Testis (tissue), 2 donors: ENCODE measurements at regions not wholly inside any gene's neighbourhood (a gene's known extent, or its start where the extent isn't known, plus 50 kb on each side); places are given as distances from the start of the nearest gene placed in this dataset.

Experiments used
- DNase-seq: peaks from one replicate; pipeline ENCODE4 v3.0.0-alpha.2; 2019
- H3K27ac ChIP-seq, 2 donors: fragments of 200-600 bp; sonication (generic); one replicate each; pipeline ENCODE4 v1.5.1; 2019
- H3K27me3 ChIP-seq: fragments of 200-600 bp; sonication (generic); one replicate; pipeline ENCODE4 v1.5.1; 2019
- H3K36me3 ChIP-seq: fragments of 200-600 bp; sonication (generic); one replicate; pipeline ENCODE4 v1.5.1; 2017; ENCODE audit warnings: low read depth; ENCODE audit errors: missing control alignments
- H3K4me1 ChIP-seq: fragments of 200-600 bp; sonication (generic); one replicate; pipeline ENCODE4 v1.5.1; 2019
- H3K4me3 ChIP-seq, 2 donors: fragments of 200-600 bp; sonication (generic); one replicate each; pipeline ENCODE4 v1.5.1; 2017 to 2019
- H3K9me3 ChIP-seq: fragments of 200-600 bp; sonication (generic); one replicate; pipeline ENCODE4 v1.5.1; 2017
- CTCF ChIP-seq, 3 experiments: fragments of 450-650 bp in 2 of 3; fragments of 200-600 bp in 1 of 3; sonication (generic) in 1 of 3; IDR thresholded peaks; one replicate each; pipeline ENCODE4 v1.5.1; 2016 to 2019; ENCODE audit warnings: antibody characterized with exemption in 3 of 3, mild to moderate bottlenecking in 2 of 3, moderate library complexity in 1 of 3
- POLR2A ChIP-seq: fragments of 450-650 bp; IDR thresholded peaks from one replicate; pipeline ENCODE4 v1.6.1; 2017; ENCODE audit warnings: antibody characterized with exemption, mild to moderate bottlenecking, moderate library complexity
- WGBS, 2 donors: methylation state at CpG; one replicate each; pipeline ENCODE4 v1.1.5; 2018; 5-methylcytosine and 5-hydroxymethylcytosine counted together
- intact Hi-C: fragments of 100-400 bp; cut with DNase I; formaldehyde crosslinking; loops from one replicate; pipeline ENCODE4 v1.15.1; 2023; ENCODE audit warnings: low total_unique reads

GRCh38 chr1:199859491-199859933, 168.0 kb upstream of the NR5A2 start:
- H3K36me3 ChIP-seq, result no peaks in the 10 kb centered on the region
- H3K4me3 ChIP-seq, result no peak overlapping the region
- no peak overlapping the region for H3K27ac ChIP-seq
- no peak for DNase-seq
- H3K9me3 ChIP-seq, result no peaks in the 10 kb centered on the region
- H3K4me1 ChIP-seq, result no peaks in the 10 kb centered on the region
- TF ChIP-seq CTCF (IDR thresholded peaks at IDR 0.05), result no peak
- TF ChIP-seq POLR2A, result no peak
- 56 to 68% methylated on average over 3 of the region's 3 CpGs for WGBS, 2 donors
- intact Hi-C loops, result no loop called here
- no peaks in the 10 kb centered on the region for H3K27me3 ChIP-seq

GRCh38 chr1:199861020-199861795, 166.3 kb upstream of the NR5A2 start:
- WGBS, 2 donors, result 85 to 91% methylated on average over 3 of the region's 3 CpGs
- Histone ChIP-seq H3K4me1 (no peaks in the 10 kb centered on the region), H3K36me3 (no peaks in the 10 kb centered on the region), H3K27ac (no peak overlapping the region), H3K9me3 (no peaks in the 10 kb centered on the region), H3K4me3 (no peak overlapping the region), H3K27me3 (no peaks in the 10 kb centered on the region)
- TF ChIP-seq CTCF (IDR thresholded peaks at IDR 0.05) (no peak), POLR2A (no peak)
- intact Hi-C loops, result no loop called here
- DNase-seq, result no peak

- H3K4me3 ChIP-seq, result no peak overlapping the region
- no peaks in the 10 kb centered on the region for H3K4me1 ChIP-seq
- TF ChIP-seq CTCF (IDR thresholded peaks at IDR 0.05) (no peak), POLR2A (no peak)
- no peak for DNase-seq
- no peaks in the 10 kb centered on the region for H3K36me3 ChIP-seq
- 58 to 71% methylated on average over 2 of the region's 2 CpGs for WGBS, 2 donors
- no peaks in the 10 kb centered on the region for H3K9me3 ChIP-seq
- no peaks in the 10 kb centered on the region for H3K27me3 ChIP-seq
- no peak overlapping the region for H3K27ac ChIP-seq
- intact Hi-C loops, result no loop called here
Measured at GRCh38 chr1:199862047-199862446, 165.5 kb upstream of the NR5A2 start.

- DNase-seq, result no peak
- Histone ChIP-seq H3K4me1 (no peaks in the 10 kb centered on the region), H3K9me3 (no peaks in the 10 kb centered on the region), H3K36me3 (no peaks in the 10 kb centered on the region), H3K27me3 (no peaks in the 10 kb centered on the region), H3K4me3 (no peak overlapping the region), H3K27ac (no peak overlapping the region)
- intact Hi-C loops, result no loop called here
- WGBS, 2 donors, result 61 to 64% methylated on average over 5 of the region's 5 CpGs
- TF ChIP-seq POLR2A, result no peak
- no peak for TF ChIP-seq CTCF (IDR thresholded peaks at IDR 0.05)
Measured at GRCh38 chr1:199866210-199866617, 161.3 kb upstream of the NR5A2 start.

- H3K27ac ChIP-seq, result no peak overlapping the region
Measured at GRCh38 chr1:199867601-199868000, 159.9 kb upstream of the NR5A2 start.

More at GRCh38 chr1:199867601-199868000, 159.9 kb upstream of the NR5A2 start:
- no peak for TF ChIP-seq POLR2A
- H3K36me3 ChIP-seq, result no peaks in the 10 kb centered on the region
- intact Hi-C loops, result no loop called here
- DNase-seq, result no peak
- H3K27me3 ChIP-seq, result no peaks in the 10 kb centered on the region
- 76 to 84% methylated on average over 3 of the region's 3 CpGs for WGBS, 2 donors
- no peak overlapping the region for H3K4me3 ChIP-seq
- no peaks in the 10 kb centered on the region for H3K9me3 ChIP-seq
- no peaks in the 10 kb centered on the region for H3K4me1 ChIP-seq
